ENCODE measurements at regions not wholly inside any gene's neighbourhood (a gene's known extent, or its start where the extent isn't known, plus 50 kb on each side); places are given as distances from the start of the nearest gene placed in this dataset.

- Histone ChIP-seq H3K4me3 (no peak overlapping the region), H3K4me1 (no peaks in the 10 kb centered on the region), H3K9me3 (peaks cover 0 to 3% of the 10 kb centered on the region in 2 donors), H3K27ac (no peak overlapping the region), H3K36me3 (no peaks in the 10 kb centered on the region), H3K27me3 (no peaks in the 10 kb centered on the region)
- no peak for DNase-seq (ENCODE audit: low spot score)
- TF ChIP-seq CTCF (IDR thresholded peaks at IDR 0.05), result no peak
Measured at GRCh38 chr6:134784336-134784735, 165.6 kb downstream of the ALDH8A1 start.

- Histone ChIP-seq H3K27ac (no peak overlapping the region), H3K36me3 (no peaks in the 10 kb centered on the region), H3K9me3 (peaks cover 0 to 11% of the 10 kb centered on the region in 2 donors), H3K4me3 (no peak overlapping the region), H3K4me1 (no peaks in the 10 kb centered on the region), H3K27me3 (no peaks in the 10 kb centered on the region)
- no peak for TF ChIP-seq CTCF (IDR thresholded peaks at IDR 0.05)
- no peak for DNase-seq (ENCODE audit: low spot score)
Measured at GRCh38 chr6:134778431-134778830, 171.5 kb downstream of the ALDH8A1 start.

DNA sequence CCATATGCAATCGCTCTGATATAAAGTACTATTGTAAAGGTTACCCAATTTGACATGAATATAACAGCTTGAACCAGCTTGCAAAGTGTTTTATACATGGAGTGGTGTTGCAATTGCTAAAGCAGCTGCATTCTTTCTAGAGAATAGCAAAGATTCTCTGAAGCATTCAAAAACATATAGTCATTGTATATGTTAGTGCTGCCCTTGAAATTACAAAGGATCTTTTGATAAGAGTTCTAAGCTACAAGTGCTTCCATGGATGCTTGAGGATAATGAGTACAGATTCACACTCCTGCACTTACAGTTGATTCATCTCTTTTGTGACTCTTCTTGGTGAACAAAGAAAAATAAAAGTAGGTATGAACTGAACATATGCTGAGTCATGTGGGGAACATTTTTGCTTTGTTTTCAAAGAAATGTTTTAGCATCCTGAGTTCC is 175.7 kb downstream of the ALDH8A1 start:
- Histone ChIP-seq H3K36me3 (no peaks in the 10 kb centered on the region), H3K4me1 (no peaks in the 10 kb centered on the region), H3K27me3 (no peaks in the 10 kb centered on the region), H3K4me3 (no peak overlapping the region), H3K9me3 (peaks cover 0 to 6% of the 10 kb centered on the region in 2 donors), H3K27ac (no peak overlapping the region)
- no peak for TF ChIP-seq CTCF (IDR thresholded peaks at IDR 0.05)
- no peak for DNase-seq (ENCODE audit: low spot score)

DNA sequence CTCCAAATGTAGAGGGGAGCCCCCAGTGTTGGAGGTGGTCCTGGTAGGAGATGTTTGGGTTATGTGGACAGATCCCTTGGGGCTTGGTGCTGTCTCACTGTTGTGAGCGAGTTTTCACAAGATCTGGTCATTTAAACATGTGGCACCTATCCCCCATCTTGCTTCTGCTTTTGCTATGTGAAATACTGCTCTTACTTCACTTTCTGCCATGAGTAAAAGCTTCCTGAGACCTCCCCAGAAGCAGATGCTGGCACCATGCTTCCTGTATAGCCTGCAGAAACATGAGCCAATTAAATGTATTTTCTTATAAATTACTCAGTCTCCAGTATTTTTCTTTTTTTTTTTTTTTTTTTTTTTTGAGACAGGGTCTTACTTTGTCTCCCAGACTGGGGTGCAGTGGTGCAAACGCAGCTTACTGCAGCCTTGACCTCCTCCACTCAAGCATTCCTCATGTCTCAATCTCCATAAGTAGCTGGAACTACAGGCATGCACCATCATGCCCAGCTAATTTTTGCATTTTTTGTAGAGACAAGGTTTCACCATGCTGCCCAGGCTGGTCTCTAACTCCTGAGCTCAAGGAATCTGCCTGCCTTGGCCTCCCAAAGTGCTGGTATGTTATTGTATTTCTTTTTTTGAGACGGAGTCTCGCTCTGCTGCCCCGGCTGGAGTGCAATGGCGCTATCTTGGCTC is 177.1 kb downstream of the ALDH8A1 start:
- Histone ChIP-seq H3K4me3 (no peak overlapping the region), H3K27ac (no peak overlapping the region), H3K4me1 (no peaks in the 10 kb centered on the region), H3K27me3 (no peaks in the 10 kb centered on the region), H3K9me3 (no peaks in the 10 kb centered on the region), H3K36me3 (no peaks in the 10 kb centered on the region)
- DNase-seq (ENCODE audit: low spot score), result no peak
- no peak for TF ChIP-seq CTCF (IDR thresholded peaks at IDR 0.05)

GRCh38 chr6:134768931-134769330 is 181.0 kb downstream of the ALDH8A1 start:
- no peaks in the 10 kb centered on the region for H3K27me3 ChIP-seq
- no peak overlapping the region for H3K4me3 ChIP-seq
- H3K9me3 ChIP-seq, result no peaks in the 10 kb centered on the region

More at GRCh38 chr6:134768931-134769330, 181.0 kb downstream of the ALDH8A1 start:
- Histone ChIP-seq H3K36me3 (no peaks in the 10 kb centered on the region), H3K27ac (no peak overlapping the region), H3K4me1 (no peaks in the 10 kb centered on the region)
- DNase-seq (ENCODE audit: low spot score), result no peak
- TF ChIP-seq CTCF (IDR thresholded peaks at IDR 0.05), result no peak
